ENCODE measurements at regions not wholly inside any gene's neighbourhood (a gene's known extent, or its start where the extent isn't known, plus 50 kb on each side); places are given as distances from the start of the nearest gene placed in this dataset.
A peak's percentile ranks its signal among the peaks of the same experiment; 100 is the strongest.

GRCh38 chr7:17640730-17641377 is 299.4 kb downstream of the SNX13 start:
- FAIRE-seq (peak; percentile 74), DNase-seq (ENCODE audit: insufficient read length) (no peak)
- TF ChIP-seq POLR2AphosphoS5 (IDR thresholded peaks at IDR 0.05; ENCODE audit: low read depth, low read length): no peak
- TF ChIP-seq POLR2A (IDR thresholded peaks at IDR 0.05; ENCODE audit: low read depth, low read length): no peak

- TF ChIP-seq TAF1 (IDR thresholded peaks at IDR 0.05; ENCODE audit: borderline replicate concordance, low read depth, low read length) (no peak), POLR2AphosphoS5 (IDR thresholded peaks at IDR 0.05; ENCODE audit: low read depth, low read length) (no peak), POLR2A (IDR thresholded peaks at IDR 0.05; ENCODE audit: low read depth, low read length) (no peak)
- FAIRE-seq: no peak
- no peak for DNase-seq (ENCODE audit: insufficient read length)
These were observed 294.8 kb downstream of the SNX13 start for GRCh38 chr7:17645500-17645899.

GRCh38 chr7:17646253-17646956 is 293.9 kb downstream of the SNX13 start:
- FAIRE-seq (no peak), DNase-seq (ENCODE audit: insufficient read length) (no peak)
- TF ChIP-seq POLR2A (IDR thresholded peaks at IDR 0.05; ENCODE audit: low read depth, low read length): no peak
- no peak for TF ChIP-seq TAF1 (IDR thresholded peaks at IDR 0.05; ENCODE audit: borderline replicate concordance, low read depth, low read length)
- no peak for TF ChIP-seq POLR2AphosphoS5 (IDR thresholded peaks at IDR 0.05; ENCODE audit: low read depth, low read length)

- TF ChIP-seq POLR2A (IDR thresholded peaks at IDR 0.05; ENCODE audit: low read depth, low read length) (no peak), TAF1 (IDR thresholded peaks at IDR 0.05; ENCODE audit: borderline replicate concordance, low read depth, low read length) (no peak), POLR2AphosphoS5 (IDR thresholded peaks at IDR 0.05; ENCODE audit: low read depth, low read length) (no peak)
- no peak for DNase-seq (ENCODE audit: insufficient read length)
- no peak for FAIRE-seq
These were observed 289.0 kb downstream of the SNX13 start for GRCh38 chr7:17651341-17651740.

- no peak for DNase-seq (ENCODE audit: insufficient read length)
- no peak for FAIRE-seq
- TF ChIP-seq TAF1 (IDR thresholded peaks at IDR 0.05; ENCODE audit: borderline replicate concordance, low read depth, low read length): no peak
These were observed 288.4 kb downstream of the SNX13 start for GRCh38 chr7:17651863-17652385.

- FAIRE-seq: no peak
- no peak for TF ChIP-seq POLR2A (IDR thresholded peaks at IDR 0.05; ENCODE audit: low read depth, low read length)
- no peak for TF ChIP-seq TAF1 (IDR thresholded peaks at IDR 0.05; ENCODE audit: borderline replicate concordance, low read depth, low read length)
- no peak for TF ChIP-seq POLR2AphosphoS5 (IDR thresholded peaks at IDR 0.05; ENCODE audit: low read depth, low read length)
These were observed 285.4 kb downstream of the SNX13 start for GRCh38 chr7:17654940-17655339.

GRCh38 chr7:17659126-17659525 is 281.2 kb downstream of the SNX13 start:
- no peak for TF ChIP-seq POLR2AphosphoS5 (IDR thresholded peaks at IDR 0.05; ENCODE audit: low read depth, low read length)
- no peak for TF ChIP-seq TAF1 (IDR thresholded peaks at IDR 0.05; ENCODE audit: borderline replicate concordance, low read depth, low read length)
- no peak for TF ChIP-seq POLR2A (IDR thresholded peaks at IDR 0.05; ENCODE audit: low read depth, low read length)
- FAIRE-seq: no peak
- no peak for DNase-seq (ENCODE audit: insufficient read length)

More at GRCh38 chr7:17654940-17655339, 285.4 kb downstream of the SNX13 start:
- DNase-seq (ENCODE audit: insufficient read length): no peak

GRCh38 chr7:17660116-17660515 is 280.2 kb downstream of the SNX13 start:
- FAIRE-seq (no peak), DNase-seq (ENCODE audit: insufficient read length) (no peak)
- TF ChIP-seq POLR2AphosphoS5 (IDR thresholded peaks at IDR 0.05; ENCODE audit: low read depth, low read length) (no peak), POLR2A (IDR thresholded peaks at IDR 0.05; ENCODE audit: low read depth, low read length) (no peak)

- DNase-seq (ENCODE audit: insufficient read length) (no peak), FAIRE-seq (no peak)
- TF ChIP-seq POLR2AphosphoS5 (IDR thresholded peaks at IDR 0.05; ENCODE audit: low read depth, low read length) (no peak), POLR2A (IDR thresholded peaks at IDR 0.05; ENCODE audit: low read depth, low read length) (no peak), TAF1 (IDR thresholded peaks at IDR 0.05; ENCODE audit: borderline replicate concordance, low read depth, low read length) (no peak)
These were observed 278.2 kb downstream of the SNX13 start for GRCh38 chr7:17661982-17662585.

- DNase-seq (ENCODE audit: insufficient read length) (no peak), FAIRE-seq (no peak)
- TF ChIP-seq TAF1 (IDR thresholded peaks at IDR 0.05; ENCODE audit: borderline replicate concordance, low read depth, low read length) (no peak), POLR2A (IDR thresholded peaks at IDR 0.05; ENCODE audit: low read depth, low read length) (no peak), POLR2AphosphoS5 (IDR thresholded peaks at IDR 0.05; ENCODE audit: low read depth, low read length) (no peak)
These were observed 277.1 kb downstream of the SNX13 start for GRCh38 chr7:17663061-17663675.

GRCh38 chr7:17665029-17665428 is 275.3 kb downstream of the SNX13 start:
- FAIRE-seq: no peak
- no peak for DNase-seq (ENCODE audit: insufficient read length)
- no peak for TF ChIP-seq TAF1 (IDR thresholded peaks at IDR 0.05; ENCODE audit: borderline replicate concordance, low read depth, low read length)
- no peak for TF ChIP-seq POLR2A (IDR thresholded peaks at IDR 0.05; ENCODE audit: low read depth, low read length)
- TF ChIP-seq POLR2AphosphoS5 (IDR thresholded peaks at IDR 0.05; ENCODE audit: low read depth, low read length): no peak
